Astrocyte (in vitro differentiated cells and primary cell): ENCODE measurements at regions not wholly inside any gene's neighbourhood (a gene's known extent, or its start where the extent isn't known, plus 50 kb on each side); places are given as distances from the start of the nearest gene placed in this dataset.

Experiments used
- CTCF ChIP-seq: IDR thresholded peaks from 2 replicates; pipeline ENCODE4 v1.5.1; 2011; ENCODE audit warnings: low read depth, mild to moderate bottlenecking, inconsistent platforms, low read length, moderate library complexity; ENCODE audit not compliant: insufficient read depth
- EZH2 ChIP-seq: IDR thresholded peaks from 2 replicates; pipeline ENCODE4 v1.6.1; 2012; ENCODE audit warnings: mild to moderate bottlenecking, low read length, inconsistent platforms; ENCODE audit not compliant: insufficient read depth

GRCh38 chr10:78980354-78980753 is 88.4 kb upstream of the ZMIZ1 start:
- TF ChIP-seq CTCF = no peak
- TF ChIP-seq EZH2 = no peak
